Liver (tissue), 8 donors: ENCODE measurements at regions not wholly inside any gene's neighbourhood (a gene's known extent, or its start where the extent isn't known, plus 50 kb on each side); places are given as distances from the start of the nearest gene placed in this dataset.
"Not testable (repeated sequence)": the region's sequence is repeated elsewhere in the genome, so short reads cannot be mapped to it uniquely, and the experiment has no call there.

Experiments used
- DNase-seq: peaks from one replicate; pipeline ENCODE4 v3.0.0-alpha.2; 2017; ENCODE audit warnings: low spot score
- H3K27ac ChIP-seq, 2 donors: one replicate each; pipeline ENCODE4 v1.7.0; 2013; ENCODE audit warnings: inconsistent platforms in 2 of 2, low read length in 2 of 2, control low read depth in 1 of 2, low read depth in 1 of 2, mild to moderate bottlenecking in 1 of 2
- H3K27me3 ChIP-seq, 4 donors: one replicate each; pipeline versions ENCODE4 v1.6.1 to v1.7.0; 2013; ENCODE audit warnings: low read length in 3 of 4, inconsistent platforms in 1 of 4, mild to moderate bottlenecking in 1 of 4, moderate library complexity in 1 of 4; ENCODE audit not compliant: control insufficient read depth in 4 of 4, insufficient read depth in 4 of 4
- H3K36me3 ChIP-seq, 4 donors: one replicate each; pipeline versions ENCODE4 v1.6.1 to v1.7.0; 2013; ENCODE audit warnings: low read length in 3 of 4, mild to moderate bottlenecking in 3 of 4, low read depth in 1 of 4, moderate library complexity in 1 of 4; ENCODE audit not compliant: control insufficient read depth in 4 of 4, insufficient read depth in 3 of 4
- H3K4me1 ChIP-seq, 4 donors: one replicate each; pipeline versions ENCODE4 v1.6.1 to v1.7.0; 2013; ENCODE audit warnings: low read length in 3 of 4, mild to moderate bottlenecking in 3 of 4, moderate library complexity in 1 of 4; ENCODE audit not compliant: control insufficient read depth in 4 of 4, insufficient read depth in 4 of 4
- H3K4me3 ChIP-seq, 3 donors: one replicate each; pipeline versions ENCODE4 v1.6.1 to v1.7.0; 2013; ENCODE audit warnings: low read length in 3 of 3, control low read depth in 1 of 3, low read depth in 1 of 3, mild to moderate bottlenecking in 1 of 3
- H3K9ac ChIP-seq, 2 donors: one replicate each; pipeline ENCODE4 v1.7.0; 2013; ENCODE audit warnings: low read length in 2 of 2, mild to moderate bottlenecking in 2 of 2, moderate library complexity in 2 of 2, control low read depth in 1 of 2, low read depth in 1 of 2
- H3K9me3 ChIP-seq, 4 donors: one replicate each; pipeline versions ENCODE4 v1.6.1 to v1.7.0; 2013; ENCODE audit warnings: low read length in 3 of 4; ENCODE audit not compliant: control insufficient read depth in 4 of 4
- FOXA2 ChIP-seq: IDR thresholded peaks from 2 replicates; pipeline ENCODE4 v1.6.1; 2016; ENCODE audit warnings: antibody characterized with exemption
- GABPA ChIP-seq, 2 donors: IDR thresholded peaks in 1 of 2; conservative IDR thresholded peaks in 1 of 2; 2 replicates each; pipeline ENCODE4 v1.6.1; 2016; ENCODE audit warnings: antibody characterized with exemption in 2 of 2, mild to moderate bottlenecking in 1 of 2, moderate library complexity in 1 of 2
- HNF4A ChIP-seq, 2 donors: conservative IDR thresholded peaks; 2 replicates each; pipeline ENCODE4 v1.6.1; 2016; ENCODE audit warnings: antibody characterized with exemption in 2 of 2, mild to moderate bottlenecking in 2 of 2
- HNF4G ChIP-seq: IDR thresholded peaks from 2 replicates; pipeline ENCODE4 v1.6.1; 2016; ENCODE audit warnings: antibody characterized with exemption
- JUND ChIP-seq, 2 donors: IDR thresholded peaks; 2 replicates each; pipeline ENCODE4 v1.6.1; 2016; ENCODE audit warnings: antibody characterized with exemption in 2 of 2
- NR2F2 ChIP-seq: IDR thresholded peaks from 2 replicates; pipeline ENCODE4 v1.6.1; 2016; ENCODE audit warnings: antibody characterized with exemption
- RAD21 ChIP-seq, 2 donors: IDR thresholded peaks; 2 replicates each; pipeline ENCODE4 v1.6.1; 2016; ENCODE audit warnings: antibody characterized with exemption in 2 of 2, mild to moderate bottlenecking in 2 of 2
- REST ChIP-seq: IDR thresholded peaks from 2 replicates; pipeline ENCODE4 v1.6.1; 2016; ENCODE audit warnings: antibody characterized with exemption, mild to moderate bottlenecking
- RXRA ChIP-seq, 2 donors: IDR thresholded peaks; 2 replicates each; pipeline ENCODE4 v1.6.1; 2017 to 2018; ENCODE audit warnings: antibody characterized with exemption in 2 of 2, mild to moderate bottlenecking in 1 of 2
- SP1 ChIP-seq: IDR thresholded peaks from 2 replicates; pipeline ENCODE4 v1.6.1; 2018; ENCODE audit warnings: antibody characterized with exemption, mild to moderate bottlenecking
- TAF1 ChIP-seq: conservative IDR thresholded peaks from 2 replicates; pipeline ENCODE4 v1.6.1; 2016; ENCODE audit warnings: antibody characterized with exemption, mild to moderate bottlenecking
- YY1 ChIP-seq: IDR thresholded peaks from 2 replicates; pipeline ENCODE4 v1.6.1; 2016; ENCODE audit warnings: antibody characterized with exemption, mild to moderate bottlenecking
- ZBTB33 ChIP-seq: IDR thresholded peaks from 2 replicates; pipeline ENCODE4 v1.6.1; 2016; ENCODE audit warnings: antibody characterized with exemption
- WGBS: extraction: QIAGEN DNeasy Blood & Tissue Kit; methylation state at CpG from one replicate; pipeline ENCODE4 v1.1.7; 2013; 5-methylcytosine and 5-hydroxymethylcytosine counted together
- TF ChIP-seq, protein P1 (sequence below): IDR thresholded peaks from 2 replicates; pipeline ENCODE4 v1.6.1; 2016; ENCODE audit warnings: antibody characterized with exemption
- TF ChIP-seq, protein P2 (sequence below): fragments of 150-350 bp; IDR thresholded peaks from 2 replicates; pipeline ENCODE4 v1.5.1; 2017; ENCODE audit warnings: improper control_type of control experiment, low read depth, low read length; ENCODE audit not compliant: missing input control
- TF ChIP-seq, protein P3 (sequence below): IDR thresholded peaks from 2 replicates; pipeline ENCODE4 v1.6.1; 2016; ENCODE audit warnings: antibody characterized with exemption
- donor health status: healthy.
- donor health status: healthy.
- donor health status: healthy.
- donor health status: healthy.
- donor health status: healthy.

- no peak for DNase-seq
- Histone ChIP-seq H3K4me3 (no peak overlapping the region), H3K4me1 (no peaks in the 10 kb centered on the region), H3K27ac (no peak overlapping the region), H3K27me3 (no peaks in the 10 kb centered on the region), H3K9me3 (peaks cover 0 to 2% (median 0%) of the 10 kb centered on the region in 4 donors), H3K36me3 (no peaks in the 10 kb centered on the region), H3K9ac (no peak overlapping the region)
- TF ChIP-seq HNF4A (conservative IDR thresholded peaks at IDR 0.05) (no peak), JUND (IDR thresholded peaks at IDR 0.05) (no peak), HNF4G (no peak), NR2F2 (no peak), RAD21 (IDR thresholded peaks at IDR 0.05) (no peak), YY1 (no peak), RXRA (IDR thresholded peaks at IDR 0.05) (no peak), REST (no peak), TAF1 (no peak), FOXA2 (no peak), GABPA (IDR thresholded peaks at IDR 0.05 in 1 of 2, conservative IDR thresholded peaks at IDR 0.05 in 1 of 2) (no peak), ZBTB33 (no peak), SP1 (no peak)
- TF ChIP-seq, protein P1, sequence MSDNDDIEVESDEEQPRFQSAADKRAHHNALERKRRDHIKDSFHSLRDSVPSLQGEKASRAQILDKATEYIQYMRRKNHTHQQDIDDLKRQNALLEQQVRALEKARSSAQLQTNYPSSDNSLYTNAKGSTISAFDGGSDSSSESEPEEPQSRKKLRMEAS = no peak
- TF ChIP-seq, protein P2, sequence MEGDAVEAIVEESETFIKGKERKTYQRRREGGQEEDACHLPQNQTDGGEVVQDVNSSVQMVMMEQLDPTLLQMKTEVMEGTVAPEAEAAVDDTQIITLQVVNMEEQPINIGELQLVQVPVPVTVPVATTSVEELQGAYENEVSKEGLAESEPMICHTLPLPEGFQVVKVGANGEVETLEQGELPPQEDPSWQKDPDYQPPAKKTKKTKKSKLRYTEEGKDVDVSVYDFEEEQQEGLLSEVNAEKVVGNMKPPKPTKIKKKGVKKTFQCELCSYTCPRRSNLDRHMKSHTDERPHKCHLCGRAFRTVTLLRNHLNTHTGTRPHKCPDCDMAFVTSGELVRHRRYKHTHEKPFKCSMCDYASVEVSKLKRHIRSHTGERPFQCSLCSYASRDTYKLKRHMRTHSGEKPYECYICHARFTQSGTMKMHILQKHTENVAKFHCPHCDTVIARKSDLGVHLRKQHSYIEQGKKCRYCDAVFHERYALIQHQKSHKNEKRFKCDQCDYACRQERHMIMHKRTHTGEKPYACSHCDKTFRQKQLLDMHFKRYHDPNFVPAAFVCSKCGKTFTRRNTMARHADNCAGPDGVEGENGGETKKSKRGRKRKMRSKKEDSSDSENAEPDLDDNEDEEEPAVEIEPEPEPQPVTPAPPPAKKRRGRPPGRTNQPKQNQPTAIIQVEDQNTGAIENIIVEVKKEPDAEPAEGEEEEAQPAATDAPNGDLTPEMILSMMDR = no peak
- TF ChIP-seq, protein P3, sequence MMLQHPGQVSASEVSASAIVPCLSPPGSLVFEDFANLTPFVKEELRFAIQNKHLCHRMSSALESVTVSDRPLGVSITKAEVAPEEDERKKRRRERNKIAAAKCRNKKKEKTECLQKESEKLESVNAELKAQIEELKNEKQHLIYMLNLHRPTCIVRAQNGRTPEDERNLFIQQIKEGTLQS = no peak
- WGBS = 79% methylated on average over 3 of the region's 3 CpGs
Measured at GRCh38 chr3:147157631-147158030, 248.7 kb downstream of the ZIC4 start.

- not testable (repeated sequence) for H3K36me3 ChIP-seq, DNase-seq
Measured at GRCh38 chr3:147154988-147155387, 251.4 kb downstream of the ZIC4 start.

More at GRCh38 chr3:147154988-147155387, 251.4 kb downstream of the ZIC4 start:
- 82% methylated on average over 10 of the region's 10 CpGs for WGBS
- not testable (repeated sequence) for H3K27ac ChIP-seq, H3K9me3 ChIP-seq, H3K27me3 ChIP-seq, H3K4me1 ChIP-seq, H3K4me3 ChIP-seq, H3K9ac ChIP-seq
